H1 (cell line): ENCODE measurements at regions not wholly inside any gene's neighbourhood (a gene's known extent, or its start where the extent isn't known, plus 50 kb on each side); places are given as distances from the start of the nearest gene placed in this dataset.

ENCODE experiments used
- E2F6 ChIP-seq: IDR thresholded peaks from 2 replicates; pipeline ENCODE4 v1.6.1; 2012; ENCODE audit warnings: inconsistent platforms
- EZH2 ChIP-seq: fragments of 200-600 bp; sonication (generic); IDR thresholded peaks from 2 replicates; pipeline ENCODE4 v1.7.1; 2012; ENCODE audit warnings: low read depth, mild to moderate bottlenecking, moderate library complexity, low read length, inconsistent platforms; ENCODE audit not compliant: severe bottlenecking
- JUND ChIP-seq: IDR thresholded peaks from 2 replicates; pipeline ENCODE4 v1.6.1; 2011; ENCODE audit warnings: mild to moderate bottlenecking, improper control_type of control experiment, low read length
- NRF1 ChIP-seq: IDR thresholded peaks from 2 replicates; pipeline ENCODE4 v1.6.1; 2011; ENCODE audit warnings: mild to moderate bottlenecking, low read depth, low read length, improper control_type of control experiment
- PHF8 ChIP-seq: fragments of 200-600 bp; sonication (generic); conservative IDR thresholded peaks from 2 replicates; pipeline ENCODE4 v1.7.1; 2012; ENCODE audit warnings: low read depth, mild to moderate bottlenecking, inconsistent platforms, low read length, moderate library complexity
- POLR2A ChIP-seq, 2 experiments: IDR thresholded peaks; 1 replicate in 1 of 2; 2 replicates in 1 of 2; pipeline ENCODE4 v1.6.1; 2011; ENCODE audit warnings: low read depth in 2 of 2, low read length in 2 of 2, mild to moderate bottlenecking in 2 of 2; ENCODE audit errors: control extremely low read depth in 1 of 2
- POLR2AphosphoS5 ChIP-seq: IDR thresholded peaks from 2 replicates; pipeline ENCODE4 v1.6.1; 2011; ENCODE audit warnings: low read depth, low read length
- RAD21 ChIP-seq, 2 experiments: IDR thresholded peaks in 1 of 2; conservative IDR thresholded peaks in 1 of 2; 2 replicates each; pipeline ENCODE4 v1.6.1; 2011; ENCODE audit warnings: low read depth in 2 of 2, low read length in 2 of 2, improper control_type of control experiment in 1 of 2, inconsistent platforms in 1 of 2, mild to moderate bottlenecking in 1 of 2, moderate library complexity in 1 of 2
- RFX5 ChIP-seq: IDR thresholded peaks from 2 replicates; pipeline ENCODE4 v1.6.1; 2011; ENCODE audit warnings: low read depth, low read length, improper control_type of control experiment, borderline replicate concordance
- TAF1 ChIP-seq: IDR thresholded peaks from 2 replicates; pipeline ENCODE4 v1.6.1; 2011; ENCODE audit warnings: mild to moderate bottlenecking, low read depth, low read length
- ZNF274 ChIP-seq: IDR thresholded peaks from 2 replicates; pipeline ENCODE4 v1.7.0; 2012; ENCODE audit warnings: low read length, borderline replicate concordance; ENCODE audit errors: extremely low read depth
- TF ChIP-seq, protein P1 (sequence below), 3 experiments: IDR thresholded peaks; 1 replicate in 2 of 3; 2 replicates in 1 of 3; pipeline versions ENCODE4 v1.5.1 to v1.6.1; 2011; ENCODE audit warnings: low read length in 3 of 3, mild to moderate bottlenecking in 3 of 3, inconsistent platforms in 2 of 3, low read depth in 1 of 3, moderate library complexity in 1 of 3; ENCODE audit not compliant: insufficient read depth in 1 of 3; ENCODE audit errors: control extremely low read depth in 1 of 3
- TF ChIP-seq, protein P2 (sequence below): IDR thresholded peaks from 2 replicates; pipeline ENCODE4 v1.6.1; 2012; ENCODE audit warnings: inconsistent platforms
- TF ChIP-seq, protein P3 (sequence below): IDR thresholded peaks from 2 replicates; pipeline ENCODE4 v1.6.1; 2012; ENCODE audit warnings: low read length, inconsistent platforms

- TF ChIP-seq, protein P1, sequence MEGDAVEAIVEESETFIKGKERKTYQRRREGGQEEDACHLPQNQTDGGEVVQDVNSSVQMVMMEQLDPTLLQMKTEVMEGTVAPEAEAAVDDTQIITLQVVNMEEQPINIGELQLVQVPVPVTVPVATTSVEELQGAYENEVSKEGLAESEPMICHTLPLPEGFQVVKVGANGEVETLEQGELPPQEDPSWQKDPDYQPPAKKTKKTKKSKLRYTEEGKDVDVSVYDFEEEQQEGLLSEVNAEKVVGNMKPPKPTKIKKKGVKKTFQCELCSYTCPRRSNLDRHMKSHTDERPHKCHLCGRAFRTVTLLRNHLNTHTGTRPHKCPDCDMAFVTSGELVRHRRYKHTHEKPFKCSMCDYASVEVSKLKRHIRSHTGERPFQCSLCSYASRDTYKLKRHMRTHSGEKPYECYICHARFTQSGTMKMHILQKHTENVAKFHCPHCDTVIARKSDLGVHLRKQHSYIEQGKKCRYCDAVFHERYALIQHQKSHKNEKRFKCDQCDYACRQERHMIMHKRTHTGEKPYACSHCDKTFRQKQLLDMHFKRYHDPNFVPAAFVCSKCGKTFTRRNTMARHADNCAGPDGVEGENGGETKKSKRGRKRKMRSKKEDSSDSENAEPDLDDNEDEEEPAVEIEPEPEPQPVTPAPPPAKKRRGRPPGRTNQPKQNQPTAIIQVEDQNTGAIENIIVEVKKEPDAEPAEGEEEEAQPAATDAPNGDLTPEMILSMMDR (IDR thresholded peaks at IDR 0.05; ENCODE audit: control extremely low read depth in 1 of 3, insufficient read depth in 1 of 3, low read depth in 1 of 3, low read length in 3 of 3) = peak in 1 of 3 experiments; percentile 25; a peak in 1 of 4 replicates
- TF ChIP-seq POLR2A (IDR thresholded peaks at IDR 0.05; ENCODE audit: control extremely low read depth in 1 of 2, low read depth in 2 of 2, low read length in 2 of 2) (no peak), NRF1 (no peak), RAD21 (IDR thresholded peaks at IDR 0.05 in 1 of 2, conservative IDR thresholded peaks at IDR 0.05 in 1 of 2; ENCODE audit: low read depth in 2 of 2, low read length in 2 of 2) (peak; percentile 15 to 20; a peak in 2 of 4 replicates), POLR2AphosphoS5 (no peak), RFX5 (no peak), JUND (no peak), ZNF274 (no peak), EZH2 (no peak), TAF1 (no peak), PHF8 (no peak), E2F6 (no peak)
- TF ChIP-seq, protein P2, sequence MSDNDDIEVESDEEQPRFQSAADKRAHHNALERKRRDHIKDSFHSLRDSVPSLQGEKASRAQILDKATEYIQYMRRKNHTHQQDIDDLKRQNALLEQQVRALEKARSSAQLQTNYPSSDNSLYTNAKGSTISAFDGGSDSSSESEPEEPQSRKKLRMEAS = no peak
- TF ChIP-seq, protein P3, sequence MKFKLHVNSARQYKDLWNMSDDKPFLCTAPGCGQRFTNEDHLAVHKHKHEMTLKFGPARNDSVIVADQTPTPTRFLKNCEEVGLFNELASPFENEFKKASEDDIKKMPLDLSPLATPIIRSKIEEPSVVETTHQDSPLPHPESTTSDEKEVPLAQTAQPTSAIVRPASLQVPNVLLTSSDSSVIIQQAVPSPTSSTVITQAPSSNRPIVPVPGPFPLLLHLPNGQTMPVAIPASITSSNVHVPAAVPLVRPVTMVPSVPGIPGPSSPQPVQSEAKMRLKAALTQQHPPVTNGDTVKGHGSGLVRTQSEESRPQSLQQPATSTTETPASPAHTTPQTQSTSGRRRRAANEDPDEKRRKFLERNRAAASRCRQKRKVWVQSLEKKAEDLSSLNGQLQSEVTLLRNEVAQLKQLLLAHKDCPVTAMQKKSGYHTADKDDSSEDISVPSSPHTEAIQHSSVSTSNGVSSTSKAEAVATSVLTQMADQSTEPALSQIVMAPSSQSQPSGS = no peak
Measured at GRCh38 chr10:78510566-78511323, 477.1 kb downstream of the RPS24 start.
